ENCODE measurements at regions not wholly inside any gene's neighbourhood (a gene's known extent, or its start where the extent isn't known, plus 50 kb on each side); places are given as distances from the start of the nearest gene placed in this dataset.

DNA sequence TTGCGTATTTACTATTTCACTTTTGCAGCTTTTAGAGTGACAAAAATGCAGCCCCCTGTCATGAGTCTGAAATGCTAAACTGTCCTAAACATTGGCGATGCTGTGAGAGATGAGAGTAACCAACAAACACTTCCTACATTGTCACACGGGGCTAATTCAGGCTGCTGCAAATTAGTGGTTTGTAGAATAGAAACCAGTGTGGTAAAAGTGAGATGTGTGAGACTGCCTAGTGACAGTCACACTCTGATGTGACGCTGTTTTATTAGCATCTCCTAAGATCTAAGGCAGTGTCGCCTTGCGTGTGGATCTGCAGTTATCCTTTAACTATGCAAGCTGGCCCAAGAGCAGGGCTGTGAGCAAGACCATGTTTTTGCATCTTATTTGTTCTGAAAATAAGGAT is 800.2 kb upstream of the TENM3 start:
- DNase-seq (no peak), ATAC-seq (no peak)
- Histone ChIP-seq H3K4me1 (no peaks in the 10 kb centered on the region), H3K27me3 (no peaks in the 10 kb centered on the region), H3K27ac (no peak overlapping the region), H3K4me3 (no peak overlapping the region), H3K9me3 (no peaks in the 10 kb centered on the region), H3K36me3 (no peaks in the 10 kb centered on the region)
- TF ChIP-seq, protein P1, sequence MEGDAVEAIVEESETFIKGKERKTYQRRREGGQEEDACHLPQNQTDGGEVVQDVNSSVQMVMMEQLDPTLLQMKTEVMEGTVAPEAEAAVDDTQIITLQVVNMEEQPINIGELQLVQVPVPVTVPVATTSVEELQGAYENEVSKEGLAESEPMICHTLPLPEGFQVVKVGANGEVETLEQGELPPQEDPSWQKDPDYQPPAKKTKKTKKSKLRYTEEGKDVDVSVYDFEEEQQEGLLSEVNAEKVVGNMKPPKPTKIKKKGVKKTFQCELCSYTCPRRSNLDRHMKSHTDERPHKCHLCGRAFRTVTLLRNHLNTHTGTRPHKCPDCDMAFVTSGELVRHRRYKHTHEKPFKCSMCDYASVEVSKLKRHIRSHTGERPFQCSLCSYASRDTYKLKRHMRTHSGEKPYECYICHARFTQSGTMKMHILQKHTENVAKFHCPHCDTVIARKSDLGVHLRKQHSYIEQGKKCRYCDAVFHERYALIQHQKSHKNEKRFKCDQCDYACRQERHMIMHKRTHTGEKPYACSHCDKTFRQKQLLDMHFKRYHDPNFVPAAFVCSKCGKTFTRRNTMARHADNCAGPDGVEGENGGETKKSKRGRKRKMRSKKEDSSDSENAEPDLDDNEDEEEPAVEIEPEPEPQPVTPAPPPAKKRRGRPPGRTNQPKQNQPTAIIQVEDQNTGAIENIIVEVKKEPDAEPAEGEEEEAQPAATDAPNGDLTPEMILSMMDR (IDR thresholded peaks at IDR 0.05), result no peak
- intact Hi-C loops (cut with DNase I), result no loop called here

GRCh38 chr4:181465826-181466225 is 777.4 kb upstream of the TENM3 start:
- H3K36me3 ChIP-seq, result no peaks in the 10 kb centered on the region
- H3K9me3 ChIP-seq, result peaks cover 0 to 2% of the 10 kb centered on the region in 2 donors
- H3K27ac ChIP-seq, result no peak overlapping the region
- no peaks in the 10 kb centered on the region for H3K27me3 ChIP-seq
- ATAC-seq, result no peak
- no peak overlapping the region for H3K4me3 ChIP-seq
- no peaks in the 10 kb centered on the region for H3K4me1 ChIP-seq
- intact Hi-C loops (cut with DNase I), result no loop called here
- TF ChIP-seq, protein P1 (IDR thresholded peaks at IDR 0.05), result no peak
- no peak for DNase-seq

DNA sequence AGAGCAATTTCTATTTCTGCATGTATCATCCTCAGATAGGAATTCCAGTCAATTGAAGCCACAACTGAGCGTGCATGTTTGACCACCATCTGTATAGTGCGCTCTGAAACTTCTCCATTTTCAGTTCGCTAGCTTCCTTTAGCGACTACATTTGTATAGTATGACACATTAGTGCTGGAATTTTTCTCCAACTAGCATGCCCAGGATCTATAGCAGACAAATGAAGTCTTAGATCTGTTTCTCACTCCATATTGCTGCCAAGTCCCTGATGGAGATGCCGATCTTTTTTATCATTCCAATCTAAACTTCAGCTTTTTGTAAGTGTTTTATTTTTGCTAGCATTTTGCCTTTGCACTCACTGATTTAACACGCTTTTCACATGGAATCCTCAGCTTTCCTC is 774.8 kb upstream of the TENM3 start:
- intact Hi-C loops (cut with DNase I), result no loop called here
- ATAC-seq, result no peak

DNA sequence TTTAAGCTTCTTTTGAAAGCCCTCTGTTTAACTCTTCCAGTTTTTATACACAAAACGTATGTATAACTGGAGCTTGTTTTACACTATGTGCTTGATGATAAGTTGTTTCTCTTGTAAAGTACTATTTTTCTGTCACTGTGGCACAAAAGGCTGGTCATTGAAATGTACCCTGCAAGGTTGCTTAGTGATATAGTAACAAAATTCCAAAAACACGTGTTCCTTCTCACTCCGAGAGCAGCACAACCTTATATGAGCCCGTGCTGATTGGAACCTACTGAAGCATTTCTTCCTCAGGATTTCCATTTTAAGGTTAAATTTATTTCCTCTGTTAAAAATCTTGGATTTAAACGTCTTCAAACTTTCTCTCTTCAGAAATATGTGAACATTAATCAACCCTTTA is 772.9 kb upstream of the TENM3 start:
- ATAC-seq (no peak), DNase-seq (no peak)
- TF ChIP-seq, protein P1 (IDR thresholded peaks at IDR 0.05), result no peak
- no peaks in the 10 kb centered on the region for H3K27me3 ChIP-seq
- no peak overlapping the region for H3K4me3 ChIP-seq
- no peaks in the 10 kb centered on the region for H3K36me3 ChIP-seq
- no peak overlapping the region for H3K27ac ChIP-seq
- no peaks in the 10 kb centered on the region for H3K9me3 ChIP-seq
- intact Hi-C loops (cut with DNase I), result no loop called here
- H3K4me1 ChIP-seq, result no peaks in the 10 kb centered on the region

More for the DNA sequence above, 774.8 kb upstream of the TENM3 start:
- Histone ChIP-seq H3K27ac (no peak overlapping the region), H3K36me3 (no peaks in the 10 kb centered on the region), H3K27me3 (no peaks in the 10 kb centered on the region), H3K4me3 (no peak overlapping the region), H3K9me3 (no peaks in the 10 kb centered on the region), H3K4me1 (no peaks in the 10 kb centered on the region)
- DNase-seq, result no peak
- TF ChIP-seq, protein P1 (IDR thresholded peaks at IDR 0.05), result no peak

GRCh38 chr4:181475359-181475758 is 767.8 kb upstream of the TENM3 start:
- TF ChIP-seq, protein P1 (IDR thresholded peaks at IDR 0.05), result no peak
- Histone ChIP-seq H3K27me3 (no peaks in the 10 kb centered on the region), H3K27ac (no peak overlapping the region), H3K9me3 (no peaks in the 10 kb centered on the region), H3K4me1 (no peaks in the 10 kb centered on the region), H3K36me3 (no peaks in the 10 kb centered on the region), H3K4me3 (no peak overlapping the region)
- no peak for DNase-seq
- no peak for ATAC-seq
- intact Hi-C loops (cut with DNase I), result no loop called here
